Stimulated activated CD4-positive, alpha-beta T cell treated with anti-CD3 and anti-CD28 coated beads, Interleukin-2, amount 100 ng/mL, for 4 hours (primary cell): ENCODE measurements at regions not wholly inside any gene's neighbourhood (a gene's known extent, or its start where the extent isn't known, plus 50 kb on each side); places are given as distances from the start of the nearest gene placed in this dataset.
"Not testable (repeated sequence)": the region's sequence is repeated elsewhere in the genome, so short reads cannot be mapped to it uniquely, and the experiment has no call there.

Experiments used
- DNase-seq: peaks from one replicate; pipeline ENCODE4 v3.0.0-alpha.2; 2020; ENCODE audit warnings: low read depth

GRCh38 chr2:176924909-176925534 is 287.6 kb upstream of the HNRNPA3 start:
- DNase-seq = no peak

- no peak for DNase-seq
These were observed 286.1 kb upstream of the HNRNPA3 start for GRCh38 chr2:176926453-176926852.

GRCh38 chr2:176929387-176929786 is 283.2 kb upstream of the HNRNPA3 start:
- DNase-seq = not testable (repeated sequence)

DNA sequence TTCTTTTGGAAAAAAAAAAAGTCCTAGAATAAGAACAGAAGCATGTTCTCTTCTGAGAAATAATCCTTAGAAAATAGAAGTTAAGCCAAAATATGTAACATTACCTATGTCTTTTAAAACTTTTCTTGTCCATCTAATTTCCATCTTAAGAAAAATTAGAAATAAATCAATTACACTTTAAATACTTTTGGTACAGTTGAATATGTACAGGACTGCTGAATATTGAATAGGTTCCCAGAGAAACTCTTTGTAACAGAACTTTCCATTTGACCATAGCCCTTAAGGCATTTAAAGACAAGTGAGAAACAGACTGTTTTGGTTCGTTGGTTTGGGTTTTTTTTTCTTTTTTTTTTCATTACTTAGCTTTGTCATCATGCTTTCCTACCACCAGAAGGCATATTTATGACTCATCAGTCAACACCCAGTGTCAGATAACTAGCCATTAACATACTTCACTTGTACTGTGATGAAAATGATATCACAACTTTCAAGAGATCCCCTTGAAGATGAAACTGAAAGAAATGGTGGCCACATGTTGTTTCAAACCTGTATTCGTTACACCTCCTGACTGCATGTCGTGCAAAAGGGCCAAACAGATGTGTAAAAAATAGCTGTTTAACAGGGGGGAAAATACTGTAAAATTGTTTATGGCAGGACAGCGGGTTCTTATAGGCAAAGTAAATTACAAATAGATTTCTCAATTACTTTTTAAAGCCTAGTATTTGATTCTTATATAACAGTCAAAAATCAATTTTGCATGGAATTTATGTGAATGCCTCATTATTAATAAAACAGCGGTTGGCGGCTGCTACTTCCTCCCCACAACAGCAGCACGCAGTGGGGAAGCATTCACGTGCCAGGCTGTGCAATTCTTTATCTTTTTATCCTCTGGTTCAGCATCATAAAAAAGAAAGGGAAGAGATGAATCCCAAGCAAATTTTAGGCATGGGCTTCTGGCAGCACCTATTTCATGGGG is 280.7 kb upstream of the HNRNPA3 start:
- no peak for DNase-seq

DNA sequence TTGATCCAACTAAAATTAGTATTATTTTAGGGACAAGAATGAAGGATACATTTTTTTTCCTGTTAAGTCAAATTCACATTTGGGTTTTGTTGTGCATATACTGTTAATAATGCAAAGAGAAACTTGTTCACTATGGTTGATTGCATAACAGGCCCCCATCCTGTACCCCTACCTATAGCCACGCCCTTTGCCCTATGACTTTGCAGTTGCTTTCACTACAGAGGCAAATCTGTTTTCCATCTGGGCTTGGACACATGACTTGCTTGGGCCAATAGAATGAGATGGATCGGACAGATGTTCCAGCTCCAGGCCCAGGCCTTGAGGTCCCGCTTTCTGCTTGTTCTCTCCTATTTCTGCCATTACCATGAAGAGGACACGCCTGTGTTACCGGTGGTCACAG is 278.5 kb upstream of the HNRNPA3 start:
- DNase-seq = no peak

DNA sequence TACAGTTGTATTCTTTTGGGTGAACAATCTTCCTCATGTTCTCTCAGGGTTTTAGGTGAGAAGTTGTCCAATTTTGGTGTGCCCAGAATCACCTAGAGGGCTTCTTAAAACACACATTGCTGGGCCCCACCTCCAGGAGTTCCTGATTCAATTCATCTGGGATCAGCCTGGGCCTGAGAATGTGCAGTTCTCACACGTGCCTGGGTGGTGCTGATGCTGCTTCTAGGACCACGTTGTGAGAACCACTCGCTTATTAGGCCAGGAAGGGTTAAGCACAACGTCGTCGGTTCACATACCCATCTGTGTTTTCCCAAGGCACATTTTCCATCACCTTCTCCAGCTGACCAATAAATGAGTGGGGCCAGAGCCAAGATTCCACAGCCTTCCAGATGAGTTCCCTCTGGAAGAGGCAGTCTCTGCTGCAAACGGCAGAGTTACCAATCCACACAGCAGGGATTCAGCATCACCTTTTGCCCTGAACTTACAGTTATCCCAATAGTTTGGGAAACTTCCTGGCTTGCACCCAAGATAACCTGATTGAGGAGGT is 277.7 kb upstream of the HNRNPA3 start:
- no peak for DNase-seq

- no peak for DNase-seq
These were observed 277.0 kb upstream of the HNRNPA3 start for GRCh38 chr2:176935543-176936102.

GRCh38 chr2:176936410-176936809 is 276.2 kb upstream of the HNRNPA3 start:
- DNase-seq = no peak

- no peak for DNase-seq
These were observed 267.6 kb upstream of the HNRNPA3 start for GRCh38 chr2:176944998-176945397.

DNA sequence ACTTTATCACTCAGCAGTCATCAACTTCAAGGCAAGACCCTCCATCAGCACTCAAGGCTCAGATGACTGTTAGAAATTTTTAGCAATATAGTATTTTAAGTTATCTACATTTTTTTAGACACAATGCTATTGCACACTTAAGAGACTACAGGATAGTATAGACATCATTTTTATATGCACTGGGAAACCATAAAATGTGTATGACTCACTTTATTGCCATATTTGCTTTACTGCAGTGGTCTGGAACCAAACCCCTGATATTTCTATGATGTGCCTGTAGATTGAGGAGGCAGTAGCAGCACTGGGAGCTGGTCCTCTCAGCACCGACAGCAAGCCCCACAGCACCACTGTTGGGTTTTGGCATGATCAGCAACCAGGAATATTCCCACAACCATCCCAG is 264.8 kb upstream of the HNRNPA3 start:
- no peak for DNase-seq

DNA sequence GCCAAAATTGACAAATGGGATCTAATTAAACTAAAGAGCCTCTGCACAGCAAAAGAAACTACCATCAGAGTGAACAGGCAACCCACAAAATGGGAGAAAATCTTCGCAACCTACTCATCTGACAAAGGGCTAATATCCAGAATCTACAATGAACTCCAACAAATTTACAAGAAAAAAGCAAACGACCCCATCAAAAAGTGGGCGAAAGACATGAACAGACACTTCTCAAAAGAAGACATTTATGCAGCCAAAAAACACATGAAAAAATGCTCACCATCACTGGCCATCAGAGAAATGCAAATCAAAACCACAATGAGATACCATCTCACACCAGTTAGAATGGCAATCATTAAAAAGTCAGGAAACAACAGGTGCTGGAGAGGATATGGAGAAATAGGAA is 261.4 kb upstream of the HNRNPA3 start:
- DNase-seq = not testable (repeated sequence)

- no peak for DNase-seq
These were observed 255.8 kb upstream of the HNRNPA3 start for GRCh38 chr2:176956791-176957190.

DNA sequence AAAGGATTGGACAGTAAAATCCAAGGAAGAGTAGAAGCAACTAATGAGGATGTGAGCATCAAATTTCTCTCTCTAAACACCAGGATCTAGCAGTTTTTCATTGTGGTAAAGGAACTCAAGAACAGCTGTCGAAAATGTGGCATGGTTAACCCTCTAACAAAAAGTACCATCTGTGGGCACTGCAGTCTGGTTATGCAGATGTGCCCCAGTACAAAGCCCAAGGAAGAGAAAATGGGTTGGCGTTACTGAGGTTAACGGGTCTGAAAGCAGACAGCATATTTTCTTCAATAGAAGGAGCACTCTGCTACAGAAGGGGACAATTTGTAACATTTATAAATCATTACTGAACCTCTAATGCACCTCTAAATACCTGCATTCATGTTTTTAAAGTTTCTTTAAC is 253.0 kb upstream of the HNRNPA3 start:
- DNase-seq = no peak

DNA sequence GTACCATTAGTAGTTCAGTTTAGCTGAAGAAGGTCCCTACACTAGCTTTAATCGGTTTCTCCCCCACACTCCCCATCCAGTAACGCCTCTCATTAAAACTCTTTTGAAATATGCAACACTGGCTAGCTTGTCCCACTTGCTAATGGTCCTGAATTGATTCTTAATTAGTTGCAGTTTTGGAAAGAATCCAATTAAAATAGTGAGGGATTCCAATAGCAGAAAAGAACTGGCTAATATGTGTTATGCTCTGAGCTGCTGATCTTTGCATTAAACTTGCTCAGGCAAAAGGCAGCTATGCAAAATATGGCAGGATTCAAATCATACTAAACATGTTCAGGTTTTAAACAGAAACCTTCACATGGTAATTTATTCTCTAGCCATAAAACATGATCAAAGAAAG is 252.5 kb upstream of the HNRNPA3 start:
- DNase-seq = no peak

DNA sequence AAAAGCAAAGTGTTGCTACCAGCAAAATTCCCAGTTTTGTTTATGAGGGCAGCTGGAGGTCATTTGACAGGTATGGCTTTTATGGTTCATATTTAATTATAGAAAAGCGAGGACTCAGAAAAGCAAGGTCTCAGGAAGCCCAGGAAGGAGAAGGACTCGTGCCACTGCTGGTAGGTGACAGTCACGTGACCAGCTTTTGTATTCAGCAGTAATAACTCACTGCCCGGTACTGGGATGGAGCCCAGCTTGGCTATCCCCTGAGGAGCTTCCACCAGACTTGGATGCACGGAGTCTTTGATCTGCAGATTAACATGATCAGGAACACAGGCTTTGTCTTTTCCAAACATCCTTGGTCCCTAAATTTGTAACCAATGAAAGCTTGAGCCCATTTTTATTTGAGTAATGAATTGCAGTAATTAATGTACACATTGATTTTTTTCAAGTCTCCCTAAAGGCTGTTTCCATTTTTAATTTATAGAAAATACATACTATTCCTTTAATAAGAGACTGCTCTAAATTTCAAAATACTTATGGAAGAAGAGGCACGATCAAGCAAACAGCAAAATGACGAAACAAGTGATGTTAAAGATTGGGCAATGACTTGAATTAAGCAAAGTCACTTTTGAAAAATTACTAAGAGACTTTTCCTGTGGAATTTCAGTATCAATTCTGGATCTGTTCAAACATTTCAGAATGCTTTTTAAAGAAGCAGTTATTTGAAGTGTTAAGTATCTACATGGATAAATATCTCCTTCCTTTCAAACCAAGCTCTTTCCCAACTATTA is 251.7 kb upstream of the HNRNPA3 start:
- no peak for DNase-seq

DNA sequence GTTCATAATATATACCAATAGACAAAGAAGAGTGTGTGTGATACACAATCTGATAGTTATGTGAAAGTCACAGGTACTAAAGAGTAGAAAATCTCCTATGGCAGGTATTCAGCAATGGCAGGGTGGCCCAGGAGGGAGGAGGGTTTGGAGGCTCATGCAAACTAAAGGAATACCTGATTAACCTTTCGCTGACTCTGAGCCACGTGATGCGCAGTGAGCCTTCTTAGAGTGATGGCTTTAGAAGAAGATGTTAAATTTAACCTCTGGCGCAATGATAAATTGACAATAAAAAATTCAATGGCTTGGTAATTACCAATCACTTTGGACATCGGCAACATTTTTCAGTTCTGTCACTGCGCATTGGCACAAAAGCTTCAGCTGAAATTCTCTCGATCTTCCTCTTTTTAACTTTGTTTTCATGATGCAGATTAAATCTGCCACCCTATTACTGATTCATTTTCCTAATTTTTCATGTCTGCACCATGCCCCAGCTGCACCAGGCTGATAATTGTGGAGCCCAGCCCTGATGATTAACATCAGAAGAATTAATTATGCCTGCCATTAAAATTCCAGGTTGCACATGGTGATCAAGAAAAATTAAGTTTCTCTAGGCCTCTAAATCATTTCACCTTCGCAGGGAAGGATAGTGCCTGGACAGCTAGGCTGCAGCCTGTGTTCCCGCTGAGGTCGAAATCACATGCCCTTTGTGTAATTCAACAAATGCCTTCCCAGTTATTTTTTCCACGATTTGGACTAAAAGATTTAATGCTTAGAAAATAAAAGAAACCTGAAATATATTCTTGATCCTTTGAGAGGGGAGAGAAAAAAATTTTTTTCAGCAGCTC is 250.6 kb upstream of the HNRNPA3 start:
- DNase-seq = no peak

DNA sequence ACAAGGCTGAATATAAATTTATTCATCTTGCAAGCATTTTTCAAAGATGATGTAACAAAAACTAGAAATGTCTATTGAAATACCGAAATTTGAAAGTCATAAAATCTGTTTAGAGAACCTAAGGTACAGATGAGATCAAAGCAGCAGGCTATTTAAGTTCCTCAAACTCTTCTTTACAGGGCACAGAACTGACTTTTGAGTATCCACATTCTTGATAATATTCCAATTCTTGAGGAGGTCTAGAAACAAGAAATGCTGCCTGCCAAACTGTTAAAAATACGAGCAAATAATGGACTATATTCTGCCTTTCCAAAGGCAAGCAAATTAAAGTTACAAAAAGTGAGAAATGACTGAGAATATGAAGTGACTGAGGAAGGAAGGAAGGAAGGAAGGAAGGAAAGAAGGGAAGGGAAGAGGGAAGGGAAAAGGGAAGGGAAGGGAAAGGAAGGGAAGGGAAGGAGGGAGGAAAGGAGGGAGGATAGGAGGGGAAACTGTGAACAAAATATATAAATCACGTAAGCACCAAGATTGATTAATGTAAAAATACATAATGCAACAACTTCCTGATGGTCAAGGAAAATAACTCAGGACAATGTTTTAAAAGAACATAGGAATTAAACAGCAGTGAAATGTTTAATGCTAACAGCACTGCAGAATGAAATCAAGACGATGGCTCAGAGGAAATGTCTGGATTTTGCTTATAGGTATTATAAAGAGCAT is 248.9 kb upstream of the HNRNPA3 start:
- DNase-seq = no peak

- DNase-seq = no peak
These were observed 244.6 kb upstream of the HNRNPA3 start for GRCh38 chr2:176967911-176968450.

GRCh38 chr2:176969642-176970359 is 242.8 kb upstream of the HNRNPA3 start:
- DNase-seq = no peak
